22Rv1 (cell line): ENCODE measurements at regions not wholly inside any gene's neighbourhood (a gene's known extent, or its start where the extent isn't known, plus 50 kb on each side); places are given as distances from the start of the nearest gene placed in this dataset.

Experiments used
- CTCF ChIP-seq: fragments of 450-650 bp; IDR thresholded peaks from 2 replicates; pipeline ENCODE4 v1.5.1; 2017; ENCODE audit warnings: mild to moderate bottlenecking
- ZFX ChIP-seq: fragments of 450-650 bp; IDR thresholded peaks from 2 replicates; pipeline ENCODE4 v1.6.1; 2017; ENCODE audit warnings: antibody characterized with exemption, borderline replicate concordance

GRCh38 chr1:17984583-17984982 lies 123.0 kb upstream of the IGSF21 start:
- TF ChIP-seq CTCF: peak; percentile 85
- TF ChIP-seq ZFX: no peak
